ENCODE measurements at regions not wholly inside any gene's neighbourhood (a gene's known extent, or its start where the extent isn't known, plus 50 kb on each side); places are given as distances from the start of the nearest gene placed in this dataset.
A peak's percentile ranks its signal among the peaks of the same experiment; 100 is the strongest.

- Histone ChIP-seq H3K36me3 (no peaks in the 10 kb centered on the region), H3K4me3 (no peak overlapping the region), H3K4me1 (peaks cover 67% of the 10 kb centered on the region), H3K27me3 (no peaks in the 10 kb centered on the region), H3K27ac (peak overlapping the region; percentile 14; the same call in 1 of the 2 replicates), H3K9me3 (replicated peaks) (no peaks in the 10 kb centered on the region)
- DNase-seq = peak; percentile 83 to 91
Measured at GRCh38 chr5:74035521-74035937, 409.5 kb downstream of the ARHGEF28 start.

- H3K4me1 ChIP-seq = peaks cover 69% of the 10 kb centered on the region
- H3K27me3 ChIP-seq = no peaks in the 10 kb centered on the region
- H3K4me3 ChIP-seq = no peak overlapping the region
- no peak overlapping the region for H3K27ac ChIP-seq
- no peaks in the 10 kb centered on the region for H3K36me3 ChIP-seq
- no peaks in the 10 kb centered on the region for H3K9me3 ChIP-seq (replicated peaks)
- no peak for DNase-seq
Measured at GRCh38 chr5:74034733-74035132, 408.7 kb downstream of the ARHGEF28 start.

GRCh38 chr5:74032617-74033016 lies 406.6 kb downstream of the ARHGEF28 start:
- Histone ChIP-seq H3K9me3 (replicated peaks) (no peaks in the 10 kb centered on the region), H3K4me1 (peaks cover 79% of the 10 kb centered on the region), H3K4me3 (no peak overlapping the region), H3K27ac (peak overlapping the region; percentile 82), H3K36me3 (no peaks in the 10 kb centered on the region), H3K27me3 (no peaks in the 10 kb centered on the region)
- no peak for DNase-seq

DNA sequence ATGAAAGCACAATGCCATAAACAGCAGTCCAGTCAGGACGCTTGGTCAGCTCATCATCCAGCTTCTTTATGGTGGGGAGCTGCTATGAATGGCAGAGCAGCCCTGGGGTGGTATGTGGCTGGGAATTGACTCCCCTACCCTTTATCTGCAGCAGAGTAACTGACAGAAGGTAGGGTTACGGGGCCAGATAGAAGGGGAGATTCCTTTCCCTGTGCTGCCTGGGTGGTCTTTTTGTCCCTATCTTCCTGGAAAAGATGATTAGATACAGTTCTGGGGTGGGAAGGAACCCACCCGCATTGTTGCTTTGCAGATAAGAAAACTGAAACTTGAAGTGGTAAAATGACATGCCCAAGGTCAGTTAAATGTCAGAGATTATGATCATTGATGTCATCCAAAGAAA lies 405.5 kb downstream of the ARHGEF28 start:
- peak overlapping the region; percentile 82 for H3K27ac ChIP-seq
- DNase-seq = peak; percentile 95 to 97
- H3K4me1 ChIP-seq = peaks cover 83% of the 10 kb centered on the region
- no peaks in the 10 kb centered on the region for H3K27me3 ChIP-seq
- no peaks in the 10 kb centered on the region for H3K9me3 ChIP-seq (replicated peaks)
- H3K4me3 ChIP-seq = no peak overlapping the region
- no peaks in the 10 kb centered on the region for H3K36me3 ChIP-seq

DNA sequence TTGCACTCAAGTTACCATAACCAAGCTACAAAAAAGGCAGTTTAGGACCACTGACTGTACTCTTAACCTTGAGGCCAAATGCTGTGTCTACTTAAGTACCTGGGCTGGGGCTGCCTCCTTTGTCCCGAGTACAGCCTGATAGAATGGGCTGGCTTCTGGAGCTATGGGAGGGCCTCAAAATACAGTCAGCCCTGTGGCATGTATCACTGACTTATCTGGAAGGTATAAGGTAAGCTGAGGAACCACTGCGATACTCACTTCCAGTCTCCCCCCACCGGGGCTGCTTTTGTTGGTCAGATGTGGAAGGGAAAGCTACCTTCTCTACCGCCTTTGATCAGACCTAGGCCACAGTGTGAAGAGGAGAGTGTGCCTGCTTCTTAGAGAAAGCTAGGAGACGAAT lies 404.8 kb downstream of the ARHGEF28 start:
- H3K27ac ChIP-seq = peak overlapping the region; percentile 82
- H3K4me1 ChIP-seq = peaks cover 76% of the 10 kb centered on the region
- H3K9me3 ChIP-seq (replicated peaks) = no peaks in the 10 kb centered on the region
- no peaks in the 10 kb centered on the region for H3K27me3 ChIP-seq
- no peaks in the 10 kb centered on the region for H3K36me3 ChIP-seq
- DNase-seq = no peak
- H3K4me3 ChIP-seq = no peak overlapping the region

- Histone ChIP-seq H3K9me3 (replicated peaks) (no peaks in the 10 kb centered on the region), H3K27me3 (no peaks in the 10 kb centered on the region), H3K27ac (peak overlapping the region; percentile 82; the same call in 1 of the 2 replicates), H3K36me3 (no peaks in the 10 kb centered on the region), H3K4me1 (peaks cover 71% of the 10 kb centered on the region), H3K4me3 (no peak overlapping the region)
- no peak for DNase-seq
Measured at GRCh38 chr5:74030371-74030770, 404.4 kb downstream of the ARHGEF28 start.

- Histone ChIP-seq H3K4me3 (no peak overlapping the region), H3K9me3 (replicated peaks) (no peaks in the 10 kb centered on the region), H3K27ac (peak overlapping the region; percentile 63), H3K27me3 (no peaks in the 10 kb centered on the region), H3K36me3 (no peaks in the 10 kb centered on the region), H3K4me1 (peaks cover 67% of the 10 kb centered on the region)
- DNase-seq = peak; percentile 48 to 76
Measured at GRCh38 chr5:74028976-74029375, 403.0 kb downstream of the ARHGEF28 start.

DNA sequence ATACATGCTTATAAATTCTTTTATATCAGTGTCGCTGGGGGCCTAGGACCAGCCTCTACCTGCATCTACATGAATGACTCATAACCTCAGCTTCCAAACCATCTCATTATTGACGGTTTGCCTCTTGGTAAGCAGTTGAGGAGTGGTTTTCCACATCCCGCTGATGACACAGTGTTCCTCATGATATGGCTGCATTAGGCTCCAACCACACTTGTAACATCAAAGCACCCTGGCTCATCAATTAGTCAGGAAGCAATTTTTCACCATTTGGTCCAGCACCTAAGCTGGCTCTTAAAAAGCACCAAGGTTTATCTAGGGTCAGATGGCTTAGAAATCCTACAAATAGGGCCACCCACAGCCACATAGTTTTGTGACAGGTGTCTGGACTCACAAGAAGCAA lies 402.4 kb downstream of the ARHGEF28 start:
- no peaks in the 10 kb centered on the region for H3K36me3 ChIP-seq
- H3K4me3 ChIP-seq = no peak overlapping the region
- DNase-seq = peak; percentile 88 to 96
- peak overlapping the region; percentile 63 for H3K27ac ChIP-seq
- peaks cover 62% of the 10 kb centered on the region for H3K4me1 ChIP-seq
- no peaks in the 10 kb centered on the region for H3K27me3 ChIP-seq
- H3K9me3 ChIP-seq (replicated peaks) = 0 out of 2 replicates have a peak, but pooled peaks cover 4% of the 10 kb centered on the region

GRCh38 chr5:74027732-74028338 lies 401.8 kb downstream of the ARHGEF28 start:
- peak overlapping the region; percentile 63 for H3K27ac ChIP-seq
- no peaks in the 10 kb centered on the region for H3K36me3 ChIP-seq
- H3K4me3 ChIP-seq = no peak overlapping the region
- 0 out of 2 replicates have a peak, but pooled peaks cover 4% of the 10 kb centered on the region for H3K9me3 ChIP-seq (replicated peaks)
- no peak for DNase-seq
- H3K27me3 ChIP-seq = no peaks in the 10 kb centered on the region
- H3K4me1 ChIP-seq = peaks cover 56% of the 10 kb centered on the region

GRCh38 chr5:74026310-74026709 lies 400.3 kb downstream of the ARHGEF28 start:
- Histone ChIP-seq H3K36me3 (no peaks in the 10 kb centered on the region), H3K9me3 (replicated peaks) (0 out of 2 replicates have a peak, but pooled peaks cover 4% of the 10 kb centered on the region), H3K4me1 (peaks cover 44% of the 10 kb centered on the region), H3K27ac (no peak overlapping the region), H3K27me3 (no peaks in the 10 kb centered on the region), H3K4me3 (no peak overlapping the region)
- no peak for DNase-seq

DNA sequence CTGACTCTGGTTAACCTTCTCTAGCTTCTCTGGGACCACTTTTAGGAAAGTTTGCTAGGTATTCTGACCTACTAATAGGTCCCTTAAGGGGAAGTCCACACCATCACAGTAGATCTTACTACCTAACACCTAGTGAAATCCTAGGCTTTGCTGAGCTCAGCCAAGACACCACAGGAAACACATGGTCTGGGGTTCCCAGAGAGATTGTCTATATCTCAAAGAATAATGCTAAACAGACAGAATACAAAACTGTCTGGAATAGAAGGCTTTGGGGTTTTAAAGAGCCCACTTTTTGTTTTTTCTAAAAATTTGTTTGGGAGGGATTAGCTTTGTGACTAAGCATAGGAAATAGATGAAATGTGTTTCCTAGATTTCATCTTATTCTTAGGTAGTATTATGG lies 395.1 kb downstream of the ARHGEF28 start:
- H3K9me3 ChIP-seq (replicated peaks) = 0 out of 2 replicates have a peak, but pooled peaks cover 4% of the 10 kb centered on the region
- H3K36me3 ChIP-seq = no peaks in the 10 kb centered on the region
- H3K27ac ChIP-seq = peak overlapping the region; percentile 20
- H3K4me1 ChIP-seq = peaks cover 25% of the 10 kb centered on the region
- H3K27me3 ChIP-seq = no peaks in the 10 kb centered on the region
- H3K4me3 ChIP-seq = no peak overlapping the region
- no peak for DNase-seq

DNA sequence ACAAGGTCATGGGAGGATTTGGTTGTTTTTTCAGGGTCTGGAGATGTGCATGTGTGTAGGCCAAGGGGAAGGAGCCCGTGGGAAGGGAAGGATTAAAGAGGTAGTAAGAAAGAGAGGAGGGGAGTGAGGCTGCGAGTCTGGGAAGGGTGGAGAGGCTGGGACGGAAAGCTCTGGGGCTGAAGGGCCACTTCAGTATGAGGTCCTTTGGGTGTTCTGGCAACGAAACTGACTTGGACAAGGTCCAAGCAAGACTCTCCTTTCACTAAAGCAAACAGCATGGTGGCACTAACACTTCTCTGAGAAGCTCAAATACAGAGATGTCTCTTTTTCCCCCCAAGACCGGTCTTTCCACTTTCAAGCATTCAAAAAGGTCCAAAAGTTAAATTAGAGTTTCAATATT lies 394.5 kb downstream of the ARHGEF28 start:
- Histone ChIP-seq H3K27ac (no peak overlapping the region), H3K4me3 (no peak overlapping the region), H3K4me1 (peaks cover 28% of the 10 kb centered on the region), H3K27me3 (no peaks in the 10 kb centered on the region), H3K36me3 (no peaks in the 10 kb centered on the region), H3K9me3 (replicated peaks) (0 out of 2 replicates have a peak, but pooled peaks cover 4% of the 10 kb centered on the region)
- no peak for DNase-seq

- H3K4me3 ChIP-seq = no peak overlapping the region
- peaks cover 28% of the 10 kb centered on the region for H3K4me1 ChIP-seq
- H3K36me3 ChIP-seq = no peaks in the 10 kb centered on the region
- H3K27ac ChIP-seq = no peak overlapping the region
- no peaks in the 10 kb centered on the region for H3K27me3 ChIP-seq
- 0 out of 2 replicates have a peak, but pooled peaks cover 4% of the 10 kb centered on the region for H3K9me3 ChIP-seq (replicated peaks)
- no peak for DNase-seq
Measured at GRCh38 chr5:74019923-74020322, 393.9 kb downstream of the ARHGEF28 start.

DNA sequence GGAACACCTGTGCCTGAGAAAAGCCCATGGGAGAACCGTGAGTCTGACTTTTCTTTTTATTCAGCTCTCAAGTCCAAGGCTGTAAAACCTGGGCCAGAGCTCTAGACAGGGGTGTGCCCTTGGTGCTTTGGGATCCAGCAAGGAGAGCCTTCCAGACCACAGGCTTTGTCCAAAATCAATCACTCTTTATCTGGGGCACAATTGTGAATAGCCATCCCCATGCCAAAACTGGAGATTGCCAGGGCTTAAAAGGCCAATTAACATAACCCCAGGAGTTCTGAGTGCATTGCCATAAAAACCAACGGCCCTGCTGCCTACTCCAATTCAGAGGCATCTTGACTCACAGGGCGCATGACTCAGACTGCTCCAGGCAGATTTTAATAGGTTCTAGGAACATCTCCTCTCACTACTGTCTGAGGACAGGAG lies 391.8 kb downstream of the ARHGEF28 start:
- Histone ChIP-seq H3K36me3 (no peaks in the 10 kb centered on the region), H3K27me3 (no peaks in the 10 kb centered on the region), H3K27ac (peak overlapping the region; percentile 13; the same call in 1 of the 2 replicates), H3K9me3 (replicated peaks) (no peaks in the 10 kb centered on the region), H3K4me1 (peaks cover 28% of the 10 kb centered on the region), H3K4me3 (no peak overlapping the region)
- peak; percentile 74 to 84 for DNase-seq

DNA sequence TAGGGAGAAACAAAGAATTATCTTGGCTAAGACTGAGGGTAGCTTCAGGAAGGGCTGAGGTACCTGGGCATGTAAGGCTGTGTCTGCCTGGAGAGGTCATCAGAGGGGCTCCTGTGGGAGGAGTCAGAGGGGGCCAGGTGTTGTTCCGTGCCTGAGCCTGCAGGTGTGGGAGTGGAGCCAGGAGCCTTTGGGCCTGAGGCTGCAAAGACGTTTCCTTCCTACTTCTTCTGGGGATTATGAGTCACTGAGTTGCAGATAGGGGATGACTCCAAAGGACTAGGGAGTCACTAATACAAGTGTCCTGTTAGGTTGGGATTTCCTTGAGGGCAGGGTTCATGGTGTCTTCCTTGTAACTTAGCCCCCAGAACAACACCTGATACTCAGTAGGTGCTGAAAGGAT lies 391.1 kb downstream of the ARHGEF28 start:
- no peaks in the 10 kb centered on the region for H3K36me3 ChIP-seq
- no peaks in the 10 kb centered on the region for H3K9me3 ChIP-seq (replicated peaks)
- no peak overlapping the region for H3K27ac ChIP-seq
- no peak overlapping the region for H3K4me3 ChIP-seq
- H3K27me3 ChIP-seq = no peaks in the 10 kb centered on the region
- no peak for DNase-seq
- H3K4me1 ChIP-seq = peaks cover 31% of the 10 kb centered on the region

DNA sequence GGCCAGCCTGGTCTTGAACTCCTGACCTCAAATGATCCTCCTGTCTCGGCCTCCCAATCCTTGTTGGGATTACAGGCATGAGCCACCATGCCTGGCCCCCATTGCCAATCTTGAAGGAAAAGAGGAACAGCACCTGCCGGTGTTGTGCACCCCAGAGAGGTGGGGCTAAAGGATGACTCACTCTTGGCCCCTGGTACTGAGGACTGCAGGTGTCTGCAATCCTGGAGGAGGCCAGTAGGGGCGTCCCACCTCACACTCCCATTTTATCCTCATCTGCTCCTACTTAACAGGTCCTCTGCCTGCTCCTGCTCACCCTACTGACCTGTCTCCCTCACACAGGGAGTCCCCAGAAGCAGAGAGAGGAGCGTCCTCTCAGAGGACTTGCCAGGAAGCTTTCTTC lies 390.4 kb downstream of the ARHGEF28 start:
- no peak overlapping the region for H3K27ac ChIP-seq
- no peak for DNase-seq
- H3K9me3 ChIP-seq (replicated peaks) = no peaks in the 10 kb centered on the region
- no peaks in the 10 kb centered on the region for H3K36me3 ChIP-seq
- H3K27me3 ChIP-seq = no peaks in the 10 kb centered on the region
- H3K4me1 ChIP-seq = peaks cover 28% of the 10 kb centered on the region
- H3K4me3 ChIP-seq = no peak overlapping the region
